GM18517 (cell line): ENCODE measurements at regions not wholly inside any gene's neighbourhood (a gene's known extent, or its start where the extent isn't known, plus 50 kb on each side); places are given as distances from the start of the nearest gene placed in this dataset.

ENCODE experiments used
- ATAC-seq: cut with Tn5 transposase; IDR thresholded peaks from one replicate; pipeline ENCODE4 v1.9.1; 2021; ENCODE audit warnings: mild to moderate bottlenecking, moderate library complexity; ENCODE audit not compliant: unreplicated experiment

DNA sequence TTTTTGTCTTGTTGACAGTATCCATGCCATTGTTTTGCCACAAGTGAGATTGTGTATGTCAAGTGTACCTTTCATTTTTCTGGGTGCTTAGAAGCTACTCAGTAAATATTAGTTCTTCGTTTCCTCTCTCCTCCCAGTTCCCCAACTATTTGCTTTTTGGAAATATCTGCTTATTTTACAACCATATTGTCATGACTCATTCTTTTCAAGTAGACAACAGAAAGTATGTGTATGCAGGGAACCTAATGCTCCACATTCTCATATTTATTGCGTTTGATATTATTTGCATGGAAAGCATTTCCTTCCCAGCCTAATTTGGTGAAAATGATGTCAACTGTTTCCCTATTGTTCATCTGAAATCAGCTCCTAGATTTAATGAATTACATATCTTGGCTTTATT lies 483.7 kb upstream of the RIOK2 start:
- no peak for ATAC-seq

DNA sequence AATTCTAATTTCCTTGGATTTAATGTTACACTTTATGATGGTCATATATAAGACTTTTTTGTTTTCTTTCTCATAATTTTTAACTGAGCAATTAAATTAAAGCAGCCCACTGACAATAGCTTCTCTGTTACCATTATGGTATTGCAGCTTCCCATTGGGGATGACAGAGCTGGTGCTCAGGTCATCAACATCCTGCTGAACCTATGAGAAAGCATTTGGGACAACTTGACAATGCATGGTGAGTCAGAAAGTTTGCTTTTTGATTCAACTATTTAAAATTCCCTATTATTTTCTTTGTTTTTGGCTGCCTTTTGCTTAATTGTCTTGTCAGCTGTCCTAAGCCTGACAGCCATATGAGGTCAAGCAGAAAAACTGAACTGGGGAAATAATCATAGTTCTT lies 487.4 kb upstream of the RIOK2 start:
- no peak for ATAC-seq

DNA sequence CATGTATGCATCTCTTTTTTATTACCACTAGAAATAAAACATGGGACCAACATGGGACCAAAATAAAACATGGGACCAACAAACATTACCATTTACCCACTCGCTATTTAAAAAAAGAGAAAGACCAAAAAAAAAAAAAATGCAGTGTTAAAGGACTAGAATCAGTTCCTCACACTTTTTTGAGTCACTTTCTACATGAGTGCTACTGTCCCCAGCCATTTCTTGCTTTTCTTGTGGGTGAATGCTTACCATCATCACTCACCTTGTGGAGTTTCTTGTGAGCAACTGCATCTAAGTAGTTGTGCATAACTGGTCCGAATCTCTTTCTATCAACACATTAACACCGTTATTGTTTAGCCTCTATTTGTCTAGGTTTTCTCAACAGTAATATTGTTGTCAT lies 493.6 kb upstream of the RIOK2 start:
- no peak for ATAC-seq

DNA sequence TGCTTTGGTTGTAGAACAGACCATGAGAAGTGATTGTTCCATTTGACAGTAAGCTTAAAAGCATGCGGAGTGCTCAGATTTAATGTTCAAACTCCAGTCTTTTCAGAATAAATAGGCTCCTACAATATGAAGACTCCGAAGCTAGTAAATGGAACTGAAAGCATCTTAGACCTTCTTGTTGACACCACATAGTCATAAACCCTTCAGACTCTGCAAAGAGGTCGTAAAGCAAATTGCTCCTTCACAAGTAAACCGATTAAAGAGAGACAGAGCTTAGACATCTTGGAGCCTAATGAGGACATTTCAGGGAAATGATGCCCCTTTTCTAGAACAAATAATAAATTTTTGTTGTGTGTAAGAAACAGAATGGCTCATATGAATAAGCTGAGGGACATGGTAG lies 511.0 kb upstream of the RIOK2 start:
- no peak for ATAC-seq

DNA sequence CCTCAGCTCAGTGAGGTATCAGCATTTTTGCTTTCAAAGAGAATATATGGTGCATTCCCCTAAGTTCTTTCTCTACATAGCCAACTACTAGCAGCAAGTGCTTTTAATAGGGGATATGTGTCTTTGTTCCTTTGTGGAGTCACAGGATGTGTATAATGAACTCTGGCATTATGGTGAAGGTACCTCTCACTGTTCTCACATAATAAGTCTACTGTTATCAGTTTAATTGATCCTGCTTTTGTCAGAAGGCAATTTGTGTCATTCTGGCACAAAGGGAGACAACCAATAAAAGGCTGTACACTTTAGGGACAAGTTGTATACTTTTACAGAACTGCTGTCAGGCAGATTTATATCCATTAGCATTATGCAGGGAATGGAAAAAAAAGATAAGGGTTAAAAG lies 531.4 kb upstream of the RIOK2 start:
- no peak for ATAC-seq

DNA sequence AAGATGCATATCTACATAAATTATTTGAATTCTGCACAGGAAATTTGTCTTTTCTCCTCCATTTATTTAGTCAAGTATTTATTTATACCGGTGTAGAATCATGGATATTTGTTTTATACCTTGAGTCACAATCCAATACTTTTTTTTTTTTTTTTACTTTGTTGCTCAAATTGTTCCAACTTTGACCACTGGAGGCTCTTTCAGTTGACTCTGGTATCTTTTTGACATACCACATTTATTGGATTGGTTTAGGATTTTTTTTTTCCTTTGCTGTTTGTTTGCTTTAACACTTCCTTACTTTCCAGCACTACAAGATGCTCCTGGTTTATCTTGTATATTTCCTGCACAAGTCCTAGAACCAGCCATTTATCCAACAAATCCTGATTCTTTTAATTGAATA lies 543.1 kb upstream of the RIOK2 start:
- ATAC-seq = no peak

DNA sequence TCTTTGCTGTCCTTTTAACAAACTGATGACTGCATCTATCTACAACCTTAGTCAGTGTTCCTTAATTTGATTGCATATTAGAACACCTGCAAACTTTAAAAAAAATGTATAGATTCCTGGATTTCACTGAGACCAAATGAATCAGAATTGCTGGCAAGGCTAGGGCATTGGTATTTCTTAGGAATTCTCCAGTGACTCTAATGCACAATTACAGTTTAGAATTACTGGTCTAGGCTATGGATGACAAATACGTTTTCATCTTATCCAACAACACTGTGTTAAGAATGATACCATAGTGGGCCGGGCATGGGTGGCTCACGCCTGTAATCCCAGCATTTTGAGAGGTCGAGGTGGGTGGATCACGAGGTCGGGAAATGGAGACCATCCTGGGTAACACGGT lies 545.9 kb upstream of the RIOK2 start:
- no peak for ATAC-seq

DNA sequence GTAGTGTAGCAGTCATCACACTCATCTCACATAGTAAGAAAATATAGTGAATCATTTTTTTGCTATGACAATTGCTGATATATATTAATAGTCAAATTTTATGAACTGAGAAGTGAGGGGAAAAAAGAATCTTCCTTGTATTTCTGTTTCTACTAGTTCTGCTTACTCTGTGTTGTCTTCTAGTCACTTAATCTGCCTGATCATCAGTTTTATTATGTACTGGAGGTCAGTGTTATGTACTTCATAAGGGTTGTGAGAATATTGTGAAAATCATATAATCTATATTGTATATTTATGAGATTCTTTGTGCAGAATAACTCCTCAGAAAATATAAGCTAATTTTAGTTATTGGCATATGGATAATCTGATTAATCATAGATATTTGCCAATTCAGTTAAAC lies 546.9 kb upstream of the RIOK2 start:
- no peak for ATAC-seq

DNA sequence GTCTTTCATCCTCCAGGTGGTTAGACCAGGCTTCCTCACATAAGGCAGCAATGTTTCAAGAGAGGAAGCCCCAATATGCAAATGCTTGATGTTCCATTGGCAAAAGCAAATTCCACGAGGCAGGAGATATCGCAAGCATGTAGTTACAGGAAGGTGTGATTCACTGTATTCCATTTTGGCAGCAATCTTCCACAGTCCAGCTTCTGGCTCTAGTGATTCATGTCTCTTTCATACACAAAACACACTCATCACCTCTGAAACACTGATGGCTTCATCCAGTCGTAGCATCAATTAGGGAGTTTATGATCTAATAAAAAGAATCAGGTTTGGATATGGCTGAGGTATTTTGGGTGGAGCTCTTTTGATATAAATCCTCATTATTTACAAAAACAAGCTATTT lies 552.2 kb upstream of the RIOK2 start:
- ATAC-seq = no peak

DNA sequence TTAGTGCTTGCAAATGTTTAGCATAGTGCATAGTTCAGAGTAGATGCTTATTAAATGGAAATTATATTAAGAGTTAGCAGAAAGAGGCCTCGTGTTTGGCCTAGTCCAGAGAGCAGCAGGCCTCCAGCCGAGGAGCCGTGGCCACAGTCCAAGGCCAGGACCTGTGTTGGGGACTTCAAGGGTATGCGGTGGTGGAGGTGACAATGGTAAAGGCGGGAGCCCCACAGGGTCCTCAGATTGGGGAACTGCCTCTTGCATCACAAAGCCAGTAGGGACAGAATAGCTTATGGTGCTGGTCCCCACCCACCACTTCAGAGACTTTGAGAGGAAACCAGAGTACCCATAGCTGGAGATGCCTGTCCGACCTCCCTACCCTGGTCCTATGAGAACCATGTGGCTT lies 554.6 kb upstream of the RIOK2 start:
- no peak for ATAC-seq

DNA sequence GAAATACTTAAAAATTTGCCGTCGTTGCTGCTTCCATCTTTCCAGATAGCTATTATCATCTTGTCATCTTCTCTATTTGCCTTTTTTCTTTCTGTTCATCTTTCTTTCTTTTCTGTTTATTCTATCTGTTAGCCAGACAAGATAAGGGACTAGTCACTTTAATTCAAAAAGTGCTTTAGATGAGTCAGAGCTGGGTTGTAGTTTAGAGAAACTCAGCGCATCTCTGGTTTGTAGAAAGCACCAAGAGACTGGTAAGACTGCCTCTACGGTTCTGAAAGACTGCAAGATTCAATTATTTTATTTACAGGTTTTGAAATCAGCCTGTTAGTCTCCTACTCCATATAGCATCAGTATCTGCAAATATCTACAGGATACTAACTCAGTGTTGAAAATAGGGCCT lies 562.8 kb upstream of the RIOK2 start:
- no peak for ATAC-seq

DNA sequence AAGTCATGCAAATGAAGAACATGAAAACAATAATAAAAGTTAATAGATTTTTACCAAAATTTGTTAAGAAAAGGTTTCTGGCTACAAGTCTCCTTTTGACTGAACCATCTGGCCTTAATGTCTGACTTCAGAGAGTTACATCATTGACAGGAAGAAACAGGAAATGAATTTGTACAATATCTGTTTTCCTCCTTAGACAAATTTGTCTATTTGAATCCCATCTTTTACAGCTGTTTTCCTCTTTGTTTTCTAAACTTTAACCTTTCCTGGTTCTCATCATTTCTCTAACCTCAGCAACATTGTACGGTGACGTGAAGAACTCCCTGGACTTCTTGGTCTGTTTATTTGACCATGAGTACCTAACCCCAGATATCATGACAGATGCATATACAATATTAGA lies 567.5 kb upstream of the RIOK2 start:
- ATAC-seq = no peak

DNA sequence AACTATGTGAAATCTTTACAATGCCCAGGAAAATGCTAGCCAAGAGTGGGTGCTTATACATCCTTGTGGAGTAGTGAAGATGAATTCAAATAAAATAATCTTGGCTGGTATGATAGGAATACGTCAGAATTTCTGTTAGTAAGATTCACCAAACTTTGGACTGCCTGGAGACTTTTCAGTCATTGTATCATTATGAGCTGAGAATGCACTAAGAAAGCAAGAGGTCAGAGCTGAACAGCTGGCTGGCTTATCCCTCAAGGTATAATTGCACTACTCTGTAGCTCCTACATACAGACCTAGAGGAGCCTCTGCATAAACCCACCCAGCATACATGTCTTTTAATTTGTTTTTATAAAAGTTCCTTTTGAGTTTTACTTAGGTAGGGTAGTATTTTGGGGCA lies 568.5 kb upstream of the RIOK2 start:
- no peak for ATAC-seq

DNA sequence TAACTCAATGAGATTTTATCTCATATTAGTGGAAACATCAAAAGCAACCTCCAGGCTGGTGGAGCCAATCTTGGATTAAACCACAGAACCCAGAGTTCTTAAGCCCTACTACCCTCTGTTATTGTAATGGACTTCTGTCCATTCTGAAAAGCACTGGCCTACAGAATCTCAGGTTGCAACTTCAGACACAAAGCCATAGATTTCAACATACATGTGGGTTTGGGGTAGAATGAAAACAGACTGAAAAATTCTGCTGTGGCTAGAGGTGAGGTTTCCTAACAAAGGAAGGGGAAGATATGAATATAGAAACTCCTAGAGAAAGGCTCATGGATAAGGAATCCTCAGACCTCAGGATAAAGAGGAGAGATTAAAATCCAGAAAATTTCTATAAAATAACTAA lies 569.8 kb upstream of the RIOK2 start:
- no peak for ATAC-seq

DNA sequence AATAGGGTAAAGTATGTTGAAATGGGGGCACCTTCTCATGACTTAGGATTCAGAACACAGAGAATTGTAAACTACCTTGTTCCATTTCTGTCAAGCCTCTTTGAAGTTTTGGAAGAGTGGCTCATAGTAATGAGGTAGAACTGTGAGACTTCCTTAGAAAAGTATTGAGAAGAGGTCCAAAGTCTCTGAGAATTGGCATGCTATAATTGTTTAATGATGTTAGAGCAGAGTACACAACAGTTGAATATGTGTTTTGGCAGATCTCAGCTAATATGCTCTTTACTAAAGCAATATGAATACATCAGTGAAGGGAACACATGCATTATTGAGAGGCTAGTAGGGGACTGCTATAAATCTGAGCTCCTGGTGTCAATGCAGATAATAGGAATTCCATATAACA lies 579.4 kb upstream of the RIOK2 start:
- no peak for ATAC-seq

DNA sequence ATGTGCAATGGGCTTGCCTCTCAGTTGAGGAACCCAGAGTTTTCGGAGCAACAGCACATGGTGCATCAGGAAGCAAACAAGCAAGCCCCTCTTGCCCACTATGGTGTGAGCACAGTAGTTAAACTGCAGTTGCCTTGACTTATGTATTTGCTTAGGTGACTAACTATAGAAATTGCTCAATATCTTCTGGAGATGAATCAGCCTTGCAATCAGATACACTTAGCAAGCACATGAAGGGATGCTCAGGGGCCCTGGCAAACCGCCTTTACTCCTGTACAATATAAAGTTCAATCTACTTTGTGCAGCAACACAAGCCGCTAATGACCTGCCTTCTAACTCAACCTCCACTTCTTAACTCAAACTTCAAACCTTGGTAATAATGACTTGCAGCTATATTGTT lies 581.7 kb upstream of the RIOK2 start:
- ATAC-seq = no peak

DNA sequence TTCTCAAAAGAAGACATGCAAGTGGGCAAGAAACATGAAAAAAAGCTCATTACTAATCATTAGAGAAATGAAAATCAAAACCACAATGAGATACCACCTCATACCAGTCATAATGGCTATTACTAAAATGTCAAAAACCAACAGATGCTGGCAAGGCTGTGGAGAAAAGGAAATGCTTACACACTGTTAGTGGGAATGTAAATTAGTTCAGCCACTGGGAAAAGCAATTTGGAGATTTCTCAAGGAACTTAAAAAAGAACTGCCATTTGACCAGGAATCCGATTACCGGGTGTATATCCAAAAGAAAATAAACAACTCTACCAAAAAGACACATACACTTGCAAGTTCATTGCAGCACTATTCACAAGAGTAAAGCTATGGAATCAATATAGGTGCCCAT lies 595.4 kb upstream of the RIOK2 start:
- ATAC-seq = no peak

DNA sequence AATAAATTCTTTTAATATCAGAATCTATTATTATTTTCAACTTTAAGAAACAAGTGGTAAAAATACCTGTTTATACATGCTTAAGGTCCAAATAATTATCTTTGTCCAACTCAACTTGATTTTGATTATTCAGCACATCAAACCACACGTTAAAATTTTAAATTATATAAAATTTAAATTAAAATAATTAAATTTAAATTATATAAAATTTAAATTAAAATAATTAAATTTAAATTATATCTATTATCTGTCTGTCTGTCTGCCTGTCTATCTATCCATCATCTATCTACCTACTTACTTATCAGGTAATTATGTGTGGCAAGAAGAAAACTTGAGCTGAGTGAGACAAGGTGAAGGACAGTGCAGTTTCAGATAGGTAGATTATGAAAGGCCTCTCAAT lies 605.3 kb upstream of the RIOK2 start:
- ATAC-seq = no peak

DNA sequence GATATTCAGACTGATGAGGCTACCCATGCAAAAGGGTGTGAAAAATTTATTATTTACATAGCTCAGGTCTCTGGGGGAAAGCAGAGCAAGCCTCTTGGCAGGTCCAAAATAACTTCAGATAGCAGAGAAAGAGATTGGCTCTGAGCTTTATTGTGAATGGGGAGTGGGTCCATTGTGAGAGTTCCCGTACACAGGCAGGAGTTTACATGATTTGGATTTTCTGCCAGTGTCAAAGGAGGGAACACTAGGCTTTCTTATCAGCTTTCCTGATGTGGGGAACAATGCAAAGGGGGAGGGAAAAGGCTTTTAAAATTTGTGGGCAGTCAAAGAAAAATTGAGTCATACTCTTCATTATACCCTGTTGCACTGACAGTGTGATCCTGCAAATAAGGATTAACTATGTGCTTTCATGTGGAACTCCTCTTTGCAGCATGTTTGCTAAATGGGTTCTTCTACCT lies 615.0 kb upstream of the RIOK2 start:
- ATAC-seq = no peak

DNA sequence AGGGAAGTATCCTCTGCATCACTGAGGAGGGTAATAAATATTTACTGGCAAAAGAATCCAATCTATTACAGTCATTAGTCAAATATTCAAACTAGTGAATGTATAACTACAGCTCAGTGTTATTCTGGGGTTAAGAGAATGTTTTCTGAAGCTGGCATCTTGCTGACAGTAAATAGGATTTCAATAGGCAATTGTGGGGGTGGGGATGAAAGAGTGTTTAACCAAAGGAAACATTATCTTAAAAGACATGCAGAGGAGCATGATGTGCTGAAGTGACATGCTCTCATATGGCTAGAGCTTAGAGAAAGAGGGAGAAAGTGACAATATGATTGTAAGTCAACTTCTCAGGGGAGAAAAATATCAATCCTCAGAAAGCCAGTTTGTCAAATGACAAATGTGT lies 618.4 kb upstream of the RIOK2 start:
- no peak for ATAC-seq

DNA sequence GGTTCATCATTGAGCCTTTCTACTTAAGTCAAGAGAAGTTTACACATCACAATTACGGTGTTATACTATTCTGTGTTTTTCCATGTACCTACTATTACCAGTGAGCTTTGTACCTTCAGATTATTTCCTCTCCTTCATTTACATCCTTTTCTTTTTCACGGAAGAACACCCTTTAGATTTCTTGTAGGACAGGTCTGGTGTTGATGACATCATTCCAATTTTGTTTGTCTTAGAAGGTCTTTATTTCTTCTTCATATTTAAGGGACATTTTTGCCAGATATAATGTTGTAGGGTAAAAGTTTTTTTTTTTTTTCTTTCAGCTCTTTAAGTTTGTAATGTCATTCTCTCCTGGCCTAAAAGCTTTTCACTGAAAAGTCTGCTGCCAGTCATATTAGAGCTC lies 637.1 kb upstream of the RIOK2 start:
- no peak for ATAC-seq

DNA sequence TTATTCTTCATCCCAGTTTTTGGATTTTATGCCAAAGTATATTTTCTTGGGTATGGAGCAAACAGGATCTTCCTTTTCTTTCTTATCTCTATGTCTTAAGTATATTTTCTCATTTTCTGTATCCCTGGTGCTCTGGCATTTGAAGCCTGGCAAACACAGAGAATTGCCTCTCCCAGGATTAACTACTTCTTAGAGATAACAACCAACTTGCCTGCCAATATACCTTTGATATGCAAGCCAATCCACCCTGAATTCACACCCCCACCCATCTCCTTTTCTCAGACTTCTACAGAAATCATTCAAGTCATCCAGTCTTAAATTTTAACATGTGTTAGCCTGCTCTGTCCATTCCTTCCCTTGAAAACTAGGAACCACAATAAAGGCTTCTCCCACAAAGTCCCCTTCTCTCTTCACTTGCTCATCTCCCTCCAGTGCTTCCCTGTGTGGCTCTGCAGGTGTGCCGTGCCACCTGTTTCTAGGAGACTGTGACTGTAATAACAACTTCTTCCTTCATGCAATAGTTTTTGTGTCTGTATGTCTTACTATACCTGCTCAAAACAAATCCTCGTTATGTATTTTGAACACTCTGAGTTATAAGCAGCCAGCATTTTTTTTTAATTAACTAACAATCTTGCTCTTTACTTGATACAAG lies 649.7 kb upstream of the RIOK2 start:
- ATAC-seq = no peak

DNA sequence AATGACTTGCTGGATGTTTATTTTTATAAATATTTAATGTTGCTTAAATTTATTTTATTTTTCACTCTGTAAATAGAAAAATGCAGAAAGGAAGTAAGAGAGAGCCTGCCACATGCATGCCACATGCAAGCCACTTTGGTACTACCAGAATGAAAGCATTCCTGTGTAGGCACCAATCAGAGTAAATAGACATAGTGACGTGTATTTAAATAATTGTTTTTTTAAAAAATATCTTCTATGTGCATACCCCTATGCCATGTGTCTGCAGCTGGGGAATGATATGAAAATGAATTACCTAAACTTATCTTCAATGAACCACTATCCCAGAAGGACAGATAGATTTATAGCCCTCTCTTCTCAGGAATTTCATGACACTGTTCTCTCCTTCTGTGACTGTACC lies 651.5 kb upstream of the RIOK2 start:
- ATAC-seq = no peak

DNA sequence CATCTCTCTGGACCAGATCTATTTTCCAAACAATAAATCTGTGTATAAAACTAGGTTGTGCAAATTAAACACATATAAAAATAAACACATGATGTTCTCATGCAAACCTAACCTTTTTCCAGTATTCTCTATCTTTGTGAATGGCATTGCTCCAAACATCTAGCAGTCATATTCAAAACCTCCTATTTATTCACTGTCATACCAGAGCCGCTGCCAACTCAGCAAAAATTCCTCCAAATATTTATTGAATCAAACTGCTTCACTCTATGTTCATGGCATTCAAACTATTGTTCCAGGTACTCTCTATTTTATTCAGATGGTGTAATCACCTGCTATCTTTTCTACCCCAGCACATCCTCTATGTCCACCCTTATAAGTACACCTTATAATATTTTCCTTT lies 652.1 kb upstream of the RIOK2 start:
- no peak for ATAC-seq
